Pancreas (tissue), 10 donors: ENCODE measurements at regions not wholly inside any gene's neighbourhood (a gene's known extent, or its start where the extent isn't known, plus 50 kb on each side); places are given as distances from the start of the nearest gene placed in this dataset.

ENCODE experiments used
- ATAC-seq, 4 donors: fragments of 200-7000 bp; cut with Tn5 transposase; one replicate each; pipeline versions ENCODE4 v1.8.0 to v1.9.1; 2020; ENCODE audit warnings: mild to moderate bottlenecking in 4 of 4, moderate library complexity in 4 of 4
- DNase-seq, 6 donors: peaks; one replicate each; pipeline ENCODE4 v3.0.0-alpha.2; 2020
- FAIRE-seq: peaks from 2 replicates; lab custom pipeline; 2012; peaks lifted over from hg19 to GRCh38; lab: Jason Lieb, UNC
- H3K27ac ChIP-seq, 4 donors: fragments of 200-600 bp; sonication (generic); 1 replicate in 3 of 4; 2 replicates in 1 of 4; pipeline versions ENCODE4 v1.5.0 to v1.8.0; 2020
- H3K27me3 ChIP-seq, 4 donors: fragments of 200-600 bp; one replicate each; pipeline ENCODE4 v1.8.0; 2021
- H3K36me3 ChIP-seq, 3 donors: fragments of 200-600 bp; sonication (generic) in 1 of 3; one replicate each; pipeline versions ENCODE4 v1.5.0 to v1.8.0; 2020 to 2021
- H3K4me1 ChIP-seq, 3 donors: fragments of 200-600 bp; one replicate each; pipeline ENCODE4 v1.8.0; 2021
- H3K4me3 ChIP-seq, 4 donors: fragments of 200-600 bp; sonication (generic) in 2 of 4; one replicate each; pipeline versions ENCODE4 v1.5.0 to v1.8.0; 2020 to 2021
- H3K9me3 ChIP-seq, 4 donors: fragments of 200-600 bp; one replicate each; pipeline ENCODE4 v1.8.0; 2021
- CTCF ChIP-seq, 4 donors: fragments of 200-600 bp; sonication (generic) in 3 of 4; IDR thresholded peaks; one replicate each; pipeline versions ENCODE4 v1.5.0 to v1.8.0; 2021; ENCODE audit warnings: antibody characterized with exemption in 4 of 4
- WGBS, 2 donors: extraction: QIAGEN DNeasy Blood & Tissue Kit; methylation state at CpG; one replicate each; pipeline ENCODE4 v1.1.7; 2013; 5-methylcytosine and 5-hydroxymethylcytosine counted together
- intact Hi-C, 3 donors: fragments of 100-400 bp; cut with DNase I; formaldehyde crosslinking; loops; one replicate each; pipeline versions ENCODE4 v1.11.1 to v1.14.2; 2022
- donor health status: healthy with polysubstance abuse.
- donor health status: DM: no; HTN: no; CAD: no; lungs with moderate emphysema.
- donor health status: DM: no; HTN: no; CAD: no.
- donor health status: control.
- donor health status: control.
- donor health status: Bipolar disorder and iron deficiency.
- donor health status: DM: yes; HTN: yes; CAD: no.
- donor health status: DM: no; HTN: no; CAD: no.
- donor health status: DM: no; HTN: no; CAD: no.
- donor health status: DM: yes; HTN: yes; CAD: no.

- Histone ChIP-seq H3K27me3 (no peaks in the 10 kb centered on the region), H3K4me1 (no peaks in the 10 kb centered on the region), H3K36me3 (no peaks in the 10 kb centered on the region), H3K9me3 (no peaks in the 10 kb centered on the region), H3K27ac (no peak overlapping the region), H3K4me3 (no peak overlapping the region)
- 81 to 87% methylated on average over 13 of the region's 13 CpGs for WGBS, 2 donors
- TF ChIP-seq CTCF (IDR thresholded peaks at IDR 0.05): no peak
- FAIRE-seq (no peak), DNase-seq (no peak), ATAC-seq (no peak)
- intact Hi-C loops: no loop called here
Observed at GRCh38 chr7:156440456-156440855, 200.1 kb upstream of the RNF32 start.

GRCh38 chr7:156438011-156438410 is 202.6 kb upstream of the RNF32 start:
- H3K27ac ChIP-seq: no peak overlapping the region
- no peaks in the 10 kb centered on the region for H3K36me3 ChIP-seq
- H3K4me3 ChIP-seq: no peak overlapping the region
- H3K9me3 ChIP-seq: no peaks in the 10 kb centered on the region
- ATAC-seq (no peak), FAIRE-seq (no peak), DNase-seq (no peak)
- WGBS, 2 donors: 22 to 24% methylated on average over 2 of the region's 2 CpGs
- no peaks in the 10 kb centered on the region for H3K27me3 ChIP-seq
- TF ChIP-seq CTCF (IDR thresholded peaks at IDR 0.05): no peak
- H3K4me1 ChIP-seq: no peaks in the 10 kb centered on the region
- intact Hi-C loops: no loop called here

GRCh38 chr7:156437021-156437614 is 203.5 kb upstream of the RNF32 start:
- no peak for ATAC-seq
- DNase-seq: no peak
- H3K9me3 ChIP-seq: no peaks in the 10 kb centered on the region
- no peak overlapping the region for H3K4me3 ChIP-seq
- TF ChIP-seq CTCF (IDR thresholded peaks at IDR 0.05): no peak
- H3K27me3 ChIP-seq: no peaks in the 10 kb centered on the region
- no peak overlapping the region for H3K27ac ChIP-seq
- H3K4me1 ChIP-seq: no peaks in the 10 kb centered on the region
- intact Hi-C loops: no loop called here
- H3K36me3 ChIP-seq: no peaks in the 10 kb centered on the region
- no peak for FAIRE-seq
- 81 to 92% methylated on average over 8 of the region's 8 CpGs for WGBS, 2 donors

GRCh38 chr7:156435486-156436231 is 204.9 kb upstream of the RNF32 start:
- TF ChIP-seq CTCF (IDR thresholded peaks at IDR 0.05): no peak
- no peaks in the 10 kb centered on the region for H3K27me3 ChIP-seq
- no peaks in the 10 kb centered on the region for H3K36me3 ChIP-seq
- no peak for ATAC-seq
- intact Hi-C loops: no loop called here
- 74 to 87% methylated on average over 12 of the region's 12 CpGs for WGBS, 2 donors
- FAIRE-seq: no peak
- H3K27ac ChIP-seq: no peak overlapping the region
- no peak overlapping the region for H3K4me3 ChIP-seq
- DNase-seq: no peak
- H3K4me1 ChIP-seq: no peaks in the 10 kb centered on the region
- H3K9me3 ChIP-seq: no peaks in the 10 kb centered on the region

GRCh38 chr7:156434706-156435105 is 205.9 kb upstream of the RNF32 start:
- no peaks in the 10 kb centered on the region for H3K4me1 ChIP-seq
- TF ChIP-seq CTCF (IDR thresholded peaks at IDR 0.05): no peak
- no peaks in the 10 kb centered on the region for H3K36me3 ChIP-seq
- no peak for ATAC-seq
- no peaks in the 10 kb centered on the region for H3K9me3 ChIP-seq
- no peaks in the 10 kb centered on the region for H3K27me3 ChIP-seq
- intact Hi-C loops: no loop called here
- H3K4me3 ChIP-seq: no peak overlapping the region
- FAIRE-seq: no peak
- 71 to 75% methylated on average over 5 of the region's 5 CpGs for WGBS, 2 donors
- H3K27ac ChIP-seq: no peak overlapping the region
- DNase-seq: no peak
